Testis (tissue), 2 donors: ENCODE measurements at regions not wholly inside any gene's neighbourhood (a gene's known extent, or its start where the extent isn't known, plus 50 kb on each side); places are given as distances from the start of the nearest gene placed in this dataset.

ENCODE experiments used
- DNase-seq: peaks from one replicate; pipeline ENCODE4 v3.0.0-alpha.2; 2019
- H3K27ac ChIP-seq, 2 donors: fragments of 200-600 bp; sonication (generic); one replicate each; pipeline ENCODE4 v1.5.1; 2019
- H3K27me3 ChIP-seq: fragments of 200-600 bp; sonication (generic); one replicate; pipeline ENCODE4 v1.5.1; 2019
- H3K36me3 ChIP-seq: fragments of 200-600 bp; sonication (generic); one replicate; pipeline ENCODE4 v1.5.1; 2017; ENCODE audit warnings: low read depth; ENCODE audit errors: missing control alignments
- H3K4me1 ChIP-seq: fragments of 200-600 bp; sonication (generic); one replicate; pipeline ENCODE4 v1.5.1; 2019
- H3K4me3 ChIP-seq, 2 donors: fragments of 200-600 bp; sonication (generic); one replicate each; pipeline ENCODE4 v1.5.1; 2017 to 2019
- H3K9me3 ChIP-seq: fragments of 200-600 bp; sonication (generic); one replicate; pipeline ENCODE4 v1.5.1; 2017
- CTCF ChIP-seq, 3 experiments: fragments of 450-650 bp in 2 of 3; fragments of 200-600 bp in 1 of 3; sonication (generic) in 1 of 3; IDR thresholded peaks; one replicate each; pipeline ENCODE4 v1.5.1; 2016 to 2019; ENCODE audit warnings: antibody characterized with exemption in 3 of 3, mild to moderate bottlenecking in 2 of 3, moderate library complexity in 1 of 3
- POLR2A ChIP-seq: fragments of 450-650 bp; IDR thresholded peaks from one replicate; pipeline ENCODE4 v1.6.1; 2017; ENCODE audit warnings: antibody characterized with exemption, mild to moderate bottlenecking, moderate library complexity
- WGBS, 2 donors: methylation state at CpG; one replicate each; pipeline ENCODE4 v1.1.5; 2018; 5-methylcytosine and 5-hydroxymethylcytosine counted together
- intact Hi-C: fragments of 100-400 bp; cut with DNase I; formaldehyde crosslinking; loops from one replicate; pipeline ENCODE4 v1.15.1; 2023; ENCODE audit warnings: low total_unique reads

- 87 to 92% methylated on average over 5 of the region's 5 CpGs for WGBS, 2 donors
- DNase-seq, result no peak
- no peaks in the 10 kb centered on the region for H3K4me1 ChIP-seq
- no peak overlapping the region for H3K4me3 ChIP-seq
- TF ChIP-seq POLR2A (no peak), CTCF (IDR thresholded peaks at IDR 0.05) (no peak)
- H3K9me3 ChIP-seq, result no peaks in the 10 kb centered on the region
- no peaks in the 10 kb centered on the region for H3K36me3 ChIP-seq
- H3K27me3 ChIP-seq, result no peaks in the 10 kb centered on the region
- H3K27ac ChIP-seq, result no peak overlapping the region
- intact Hi-C loops, result no loop called here
Measured at GRCh38 chr6:164283574-164283973, 869.1 kb downstream of the QKI start.

- intact Hi-C loops, result no loop called here
Measured at GRCh38 chr6:164276211-164276610, 861.7 kb downstream of the QKI start.

GRCh38 chr6:164275773-164276172 is 861.3 kb downstream of the QKI start:
- WGBS, 2 donors, result 90 to 94% methylated on average over 1 of the region's 1 CpG
- H3K9me3 ChIP-seq, result no peaks in the 10 kb centered on the region
- DNase-seq, result no peak
- intact Hi-C loops, result no loop called here
- H3K4me1 ChIP-seq, result no peaks in the 10 kb centered on the region
- H3K4me3 ChIP-seq, result no peak overlapping the region
- TF ChIP-seq POLR2A (no peak), CTCF (IDR thresholded peaks at IDR 0.05) (no peak)
- no peaks in the 10 kb centered on the region for H3K27me3 ChIP-seq
- no peak overlapping the region for H3K27ac ChIP-seq
- H3K36me3 ChIP-seq, result no peaks in the 10 kb centered on the region

More at GRCh38 chr6:164276211-164276610, 861.7 kb downstream of the QKI start:
- Histone ChIP-seq H3K9me3 (no peaks in the 10 kb centered on the region), H3K27ac (no peak overlapping the region), H3K27me3 (no peaks in the 10 kb centered on the region), H3K4me3 (no peak overlapping the region), H3K4me1 (no peaks in the 10 kb centered on the region), H3K36me3 (no peaks in the 10 kb centered on the region)
- 53 to 76% methylated on average over 1 of the region's 1 CpG for WGBS, 2 donors
- TF ChIP-seq CTCF (IDR thresholded peaks at IDR 0.05), result no peak
- TF ChIP-seq POLR2A, result no peak
- no peak for DNase-seq

- Histone ChIP-seq H3K4me3 (no peak overlapping the region), H3K4me1 (no peaks in the 10 kb centered on the region), H3K27me3 (no peaks in the 10 kb centered on the region), H3K9me3 (no peaks in the 10 kb centered on the region), H3K36me3 (no peaks in the 10 kb centered on the region), H3K27ac (no peak overlapping the region)
- WGBS, 2 donors, result 63 to 69% methylated on average over 2 of the region's 2 CpGs
- intact Hi-C loops, result no loop called here
- no peak for DNase-seq
- TF ChIP-seq CTCF (IDR thresholded peaks at IDR 0.05) (no peak), POLR2A (no peak)
Measured at GRCh38 chr6:164274493-164274892, 860.0 kb downstream of the QKI start.

- no peak for DNase-seq
- WGBS, 2 donors, result 88 to 90% methylated on average over 3 of the region's 3 CpGs
- Histone ChIP-seq H3K4me1 (no peaks in the 10 kb centered on the region), H3K36me3 (no peaks in the 10 kb centered on the region), H3K27ac (no peak overlapping the region), H3K27me3 (no peaks in the 10 kb centered on the region), H3K9me3 (no peaks in the 10 kb centered on the region), H3K4me3 (no peak overlapping the region)
- intact Hi-C loops, result no loop called here
- TF ChIP-seq CTCF (IDR thresholded peaks at IDR 0.05), result no peak
- TF ChIP-seq POLR2A, result no peak
Measured at GRCh38 chr6:164273491-164273890, 859.0 kb downstream of the QKI start.
